KOPT-K1 (cell line): ENCODE measurements at regions not wholly inside any gene's neighbourhood (a gene's known extent, or its start where the extent isn't known, plus 50 kb on each side); places are given as distances from the start of the nearest gene placed in this dataset.

ENCODE experiments used
- H3K27ac ChIP-seq: fragments of 200-600 bp; sonication (generic); 2 replicates; pipeline ENCODE4 v1.5.1; 2016; ENCODE audit warnings: antibody characterized with exemption, mild to moderate bottlenecking, low read depth, low read length; ENCODE audit not compliant: poor library complexity, severe bottlenecking
- H3K36me3 ChIP-seq: fragments of 200-600 bp; sonication (generic); 2 replicates; pipeline ENCODE4 v1.5.1; 2017; ENCODE audit warnings: antibody characterized with exemption, mild to moderate bottlenecking, low read length, moderate library complexity; ENCODE audit not compliant: insufficient read depth
- H3K9me3 ChIP-seq: fragments of 200-600 bp; sonication (generic); 2 replicates; pipeline ENCODE4 v1.5.1; 2017; ENCODE audit warnings: antibody characterized with exemption, low read length, mild to moderate bottlenecking; ENCODE audit not compliant: insufficient read depth, poor library complexity, severe bottlenecking

DNA sequence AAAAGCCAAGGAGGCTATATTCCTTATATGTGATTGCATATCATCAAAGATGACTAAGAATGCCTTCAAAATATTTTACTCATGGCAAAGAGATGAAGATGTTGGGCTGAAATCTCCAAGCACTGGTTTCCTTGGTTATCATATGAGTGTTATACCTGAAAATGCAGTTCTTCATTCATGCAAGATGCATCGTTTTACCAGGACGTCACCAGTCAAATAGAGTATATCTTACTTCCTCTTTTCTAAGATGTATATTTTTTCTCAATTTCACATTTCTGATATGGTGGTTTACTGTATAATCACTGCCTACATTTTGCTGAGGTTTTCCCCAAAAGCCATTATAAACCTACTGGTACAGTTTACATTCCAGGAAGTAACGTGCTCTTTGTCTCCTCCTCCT lies 1085.7 kb downstream of the NCAM2 start:
- Histone ChIP-seq H3K36me3 (no peaks in the 10 kb centered on the region), H3K27ac (no peak overlapping the region), H3K9me3 (peaks cover 9% of the 10 kb centered on the region)

DNA sequence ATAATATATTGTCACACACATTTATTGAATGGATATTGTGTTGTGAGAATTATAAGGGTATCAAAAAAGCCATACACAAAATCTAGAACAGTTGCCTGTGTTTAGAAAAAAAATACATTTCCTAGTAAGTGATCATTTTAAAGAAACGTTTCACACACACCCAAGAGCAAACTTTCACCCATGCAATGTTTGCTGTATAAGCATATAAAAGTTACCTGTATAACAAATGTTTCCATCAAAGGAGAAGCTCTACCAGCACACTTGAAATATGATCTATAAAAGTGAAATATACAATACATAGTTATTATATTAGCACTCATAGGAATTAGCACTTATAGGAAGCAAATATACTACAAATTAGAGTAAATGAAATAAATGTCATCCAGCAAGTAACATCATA lies 1098.1 kb downstream of the NCAM2 start:
- peaks cover 8% of the 10 kb centered on the region for H3K9me3 ChIP-seq
- no peaks in the 10 kb centered on the region for H3K36me3 ChIP-seq
- H3K27ac ChIP-seq, result no peak overlapping the region

DNA sequence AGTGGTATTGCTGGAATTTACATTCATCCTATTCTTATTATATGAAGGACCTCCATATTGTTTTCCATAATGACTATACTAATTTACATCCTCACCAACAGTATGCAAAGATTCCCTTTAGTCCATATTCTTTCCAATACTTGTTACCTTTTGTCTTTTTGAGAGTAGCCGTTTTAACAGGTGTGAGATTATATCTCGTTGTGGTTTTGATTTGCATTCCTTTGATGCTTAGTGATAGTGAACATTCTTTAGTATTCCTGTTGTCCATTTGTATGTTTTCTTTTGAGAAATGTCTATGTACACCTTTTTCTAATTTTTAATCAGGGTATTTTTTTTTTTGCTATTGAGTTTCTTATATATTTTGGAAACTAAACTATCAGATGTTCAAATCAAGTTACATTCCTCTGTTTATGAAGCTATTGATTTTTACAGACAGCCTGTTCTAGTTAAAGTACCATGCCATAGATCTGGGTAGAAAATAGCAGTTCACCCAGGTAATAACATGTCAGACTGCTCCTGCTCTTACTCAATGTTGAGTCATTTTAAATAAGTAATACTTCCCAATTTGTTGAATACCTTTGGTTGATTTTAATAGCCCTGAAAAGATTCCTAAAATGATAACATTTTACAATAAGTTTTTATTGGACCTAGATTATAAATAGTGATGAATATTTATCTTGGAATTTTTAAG lies 1108.7 kb downstream of the NCAM2 start:
- H3K36me3 ChIP-seq, result no peaks in the 10 kb centered on the region
- no peak overlapping the region for H3K27ac ChIP-seq
- H3K9me3 ChIP-seq, result no peaks in the 10 kb centered on the region

DNA sequence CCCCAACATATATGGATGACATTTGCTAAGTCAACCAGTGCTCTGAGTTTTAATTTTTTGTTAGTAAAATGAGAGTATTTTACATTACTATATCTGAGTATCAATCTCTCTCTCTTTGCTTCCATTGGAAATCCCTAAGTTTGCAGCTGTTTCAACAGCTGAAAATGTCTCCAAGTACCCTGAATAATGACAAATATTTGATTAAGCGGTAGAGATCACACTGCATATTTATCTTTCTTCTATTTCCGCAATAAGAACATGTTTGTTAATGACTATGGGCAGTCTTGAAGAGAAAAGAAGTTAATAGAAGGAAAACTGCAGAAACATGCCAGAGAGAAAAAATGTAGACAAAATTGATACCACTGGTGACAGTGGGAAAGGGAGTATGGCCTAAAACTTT lies 1117.5 kb downstream of the NCAM2 start:
- H3K27ac ChIP-seq, result no peak overlapping the region
- no peaks in the 10 kb centered on the region for H3K9me3 ChIP-seq
- no peaks in the 10 kb centered on the region for H3K36me3 ChIP-seq

DNA sequence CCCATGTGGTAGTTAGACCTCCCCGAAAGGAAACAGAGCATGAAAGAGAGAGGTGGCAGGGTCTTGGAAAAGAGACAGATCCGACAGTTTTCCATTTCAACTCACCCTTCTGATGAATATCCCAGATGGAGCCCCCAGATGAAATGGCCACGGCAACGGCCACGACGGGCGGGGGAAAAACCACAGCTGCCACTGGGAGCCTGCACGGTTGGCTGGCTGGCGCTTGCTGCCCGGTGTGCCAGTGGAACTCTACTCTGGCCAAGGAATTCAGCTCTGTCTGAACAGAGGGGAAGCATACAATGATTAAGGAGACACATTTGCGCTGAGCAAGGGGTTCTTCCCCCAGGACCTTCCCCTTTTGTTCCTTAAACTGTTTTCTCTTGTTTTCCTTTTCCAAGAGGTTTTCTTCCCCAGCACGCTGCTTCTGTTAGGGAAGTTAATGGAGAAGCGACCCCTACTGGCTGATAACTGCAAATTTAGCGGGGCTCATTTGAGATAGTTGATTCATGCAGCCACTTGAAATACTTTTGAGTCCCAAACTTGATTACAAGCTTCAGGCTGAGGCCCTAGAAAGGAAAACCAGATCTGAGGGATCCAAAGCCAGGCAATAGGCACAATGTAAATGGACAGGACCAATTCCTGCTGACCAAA lies 1122.5 kb downstream of the NCAM2 start:
- no peak overlapping the region for H3K27ac ChIP-seq
- peaks cover 9% of the 10 kb centered on the region for H3K9me3 ChIP-seq
- no peaks in the 10 kb centered on the region for H3K36me3 ChIP-seq

DNA sequence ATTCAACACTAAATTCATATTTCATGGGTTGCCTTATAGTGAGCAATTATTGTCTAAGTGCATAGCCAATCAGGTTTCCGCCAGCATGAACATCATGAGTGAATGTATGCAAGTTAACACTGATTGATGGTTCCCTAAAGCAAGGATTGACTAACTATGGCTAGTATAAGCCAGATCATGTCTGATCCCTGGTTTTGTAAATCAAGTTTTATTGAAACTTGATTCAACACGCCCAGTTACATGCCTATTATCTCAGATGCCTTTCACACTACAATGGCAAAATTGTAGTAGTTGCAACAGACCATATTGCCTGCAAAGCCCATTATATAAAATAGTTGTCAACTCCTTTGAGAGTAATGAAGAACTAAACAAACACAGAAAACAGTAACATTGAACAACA lies 1127.4 kb downstream of the NCAM2 start:
- Histone ChIP-seq H3K9me3 (peaks cover 9% of the 10 kb centered on the region), H3K36me3 (no peaks in the 10 kb centered on the region), H3K27ac (no peak overlapping the region)

DNA sequence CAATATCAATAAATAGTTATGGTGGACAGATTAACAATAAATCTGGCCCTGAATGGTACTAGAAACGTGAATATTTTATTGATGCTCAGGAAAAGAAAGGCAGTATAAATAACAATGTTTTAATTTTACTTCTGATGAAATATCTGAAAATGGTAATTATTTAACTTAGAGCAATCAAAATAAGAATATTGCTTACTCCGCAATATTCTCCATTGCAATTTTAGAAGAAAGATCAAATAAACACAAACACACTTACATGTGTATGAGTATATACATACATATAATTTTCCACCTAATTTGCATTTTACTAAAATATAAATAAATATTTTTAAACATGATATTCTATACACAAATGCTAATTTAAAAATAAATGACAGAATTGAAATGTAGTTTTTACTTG lies 1130.5 kb downstream of the NCAM2 start:
- Histone ChIP-seq H3K36me3 (no peaks in the 10 kb centered on the region), H3K27ac (no peak overlapping the region), H3K9me3 (no peaks in the 10 kb centered on the region)

DNA sequence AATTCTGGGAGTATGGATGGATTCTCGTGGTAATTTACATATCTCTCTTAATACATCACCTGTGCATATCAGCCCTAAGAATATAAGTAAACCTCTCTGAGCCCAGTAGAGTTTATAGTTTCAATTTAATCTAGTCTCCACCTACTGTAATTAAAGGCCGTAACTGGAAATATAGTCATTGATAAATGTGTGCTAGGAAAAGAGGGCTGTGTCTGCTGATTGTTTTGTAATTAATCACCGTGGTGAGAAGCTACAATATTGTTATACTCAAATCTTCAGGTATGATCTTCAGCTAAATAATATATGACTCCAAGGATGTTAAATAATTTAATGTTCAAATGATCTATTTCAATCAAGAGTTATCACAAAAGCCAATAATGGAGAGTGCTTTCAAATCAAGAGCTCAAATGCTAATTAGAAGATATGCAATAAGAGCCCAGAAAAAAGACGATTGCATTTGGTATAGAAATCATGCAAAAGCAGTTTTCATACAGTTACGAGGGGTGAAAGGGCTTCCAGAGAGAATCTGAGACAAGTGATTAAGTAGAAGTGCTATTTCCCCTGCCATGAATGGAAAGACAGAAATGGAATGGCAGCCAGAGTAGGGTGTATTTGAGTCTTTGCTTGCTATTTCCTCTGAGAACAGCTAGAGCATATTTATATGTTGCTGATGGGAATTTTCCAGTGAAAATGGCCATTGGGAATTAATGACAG lies 1134.3 kb downstream of the NCAM2 start:
- Histone ChIP-seq H3K27ac (no peak overlapping the region), H3K36me3 (no peaks in the 10 kb centered on the region), H3K9me3 (no peaks in the 10 kb centered on the region)

DNA sequence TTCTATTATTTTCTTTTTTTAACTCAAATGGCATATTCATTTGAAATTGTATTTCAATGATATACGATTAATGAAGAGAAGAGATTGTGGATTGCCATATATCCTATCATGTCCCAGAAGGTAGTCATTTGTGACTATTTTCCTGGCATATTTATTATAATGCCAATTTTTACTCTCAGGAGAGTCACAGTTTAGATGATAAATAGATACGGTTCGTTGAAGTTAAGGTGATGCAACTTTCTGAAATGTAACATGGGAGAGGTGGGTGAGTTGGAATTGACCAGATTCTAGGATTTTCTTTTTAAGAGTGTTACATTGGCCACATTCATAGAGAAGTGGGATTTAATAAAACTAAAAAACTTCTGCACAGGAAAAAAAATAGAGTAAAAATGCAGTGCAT lies 1138.5 kb downstream of the NCAM2 start:
- H3K36me3 ChIP-seq, result no peaks in the 10 kb centered on the region
- no peak overlapping the region for H3K27ac ChIP-seq
- H3K9me3 ChIP-seq, result no peaks in the 10 kb centered on the region

DNA sequence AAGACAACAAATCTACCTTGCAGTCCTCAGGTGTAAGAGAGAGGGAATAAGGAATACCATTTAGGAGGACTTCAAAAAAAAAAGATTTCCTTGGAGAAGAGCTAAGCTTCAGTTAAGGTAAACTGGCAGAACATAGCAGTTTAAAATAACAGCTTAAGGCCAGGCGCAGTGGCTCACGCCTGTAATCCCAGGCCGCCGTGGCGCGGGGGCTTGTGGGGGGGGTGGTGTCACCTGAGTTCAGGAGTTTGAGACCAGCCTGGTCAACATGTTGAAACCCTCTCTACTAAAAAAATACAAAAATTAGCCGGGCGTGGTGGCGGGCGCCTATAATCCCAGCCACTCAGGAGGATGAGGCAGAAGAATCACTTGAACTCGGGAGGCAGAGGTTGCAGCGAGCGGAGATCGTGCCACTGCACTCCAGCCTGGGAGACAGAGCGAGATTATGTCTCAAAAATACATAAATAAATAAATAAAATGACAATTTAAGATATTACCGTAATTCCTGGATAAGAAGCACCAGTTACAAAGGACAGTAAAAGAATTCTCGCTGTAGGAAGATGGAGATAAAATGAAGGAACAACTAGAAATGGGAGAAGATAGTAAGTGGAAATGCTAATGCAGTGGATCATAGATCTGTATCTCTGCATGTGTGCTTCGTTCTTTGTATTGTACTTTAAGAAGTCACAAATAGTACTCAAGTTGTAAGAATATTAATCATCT lies 1140.2 kb downstream of the NCAM2 start:
- no peak overlapping the region for H3K27ac ChIP-seq
- no peaks in the 10 kb centered on the region for H3K36me3 ChIP-seq
- no peaks in the 10 kb centered on the region for H3K9me3 ChIP-seq

DNA sequence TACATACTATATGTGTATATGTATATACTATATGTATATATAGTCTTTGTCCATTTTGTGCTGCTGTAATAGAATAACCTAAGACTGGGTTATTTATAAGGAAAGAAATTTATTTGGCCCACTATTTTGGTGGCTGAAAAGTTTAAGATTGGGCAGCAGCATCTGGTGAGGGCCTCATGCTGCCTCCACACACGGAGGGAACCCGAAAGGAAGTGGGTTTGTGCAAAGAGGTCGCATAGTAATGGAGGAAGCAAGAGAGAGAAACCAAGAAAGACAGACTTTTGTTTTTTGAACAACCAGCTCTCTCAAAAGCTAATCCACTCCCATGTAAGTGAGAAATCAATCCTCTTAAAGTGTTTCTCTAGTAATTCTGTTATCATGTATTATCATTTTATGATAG lies 1147.3 kb downstream of the NCAM2 start:
- Histone ChIP-seq H3K36me3 (no peaks in the 10 kb centered on the region), H3K9me3 (peaks cover 19% of the 10 kb centered on the region)

DNA sequence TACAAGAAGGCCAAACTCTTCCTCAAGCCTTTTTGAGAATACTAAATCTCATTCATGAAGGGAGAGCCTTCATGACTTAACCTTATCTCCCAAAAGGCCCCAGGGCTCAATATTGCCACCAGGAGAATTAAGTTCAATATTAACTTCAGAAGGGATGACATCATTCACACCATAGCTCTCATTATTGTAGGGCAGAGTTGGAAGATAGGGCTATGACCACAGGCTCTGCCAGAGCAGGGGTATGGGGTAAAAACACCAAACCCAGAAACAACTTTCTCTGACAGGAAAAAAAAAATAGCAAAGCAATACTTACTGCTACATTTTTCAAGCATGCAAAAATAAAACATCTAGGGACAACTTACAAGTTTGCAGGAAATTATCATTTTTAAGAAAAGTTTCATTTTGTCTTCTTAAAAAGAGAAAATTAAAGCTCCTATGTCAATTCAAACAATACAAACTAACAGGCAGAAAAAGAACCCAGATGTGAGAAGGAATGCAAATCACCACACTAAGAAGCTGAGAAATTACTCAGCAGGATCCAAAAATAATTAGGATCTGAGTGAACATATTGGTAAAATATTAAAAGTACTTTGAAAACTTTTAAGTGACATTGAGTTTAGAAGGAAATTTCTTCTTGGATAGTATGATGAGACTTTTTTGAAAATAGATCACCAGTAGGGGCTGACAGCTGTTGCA lies 1156.5 kb downstream of the NCAM2 start:
- Histone ChIP-seq H3K36me3 (no peaks in the 10 kb centered on the region), H3K27ac (no peak overlapping the region), H3K9me3 (no peaks in the 10 kb centered on the region)

More for the DNA sequence above, 1147.3 kb downstream of the NCAM2 start:
- H3K27ac ChIP-seq, result no peak overlapping the region

DNA sequence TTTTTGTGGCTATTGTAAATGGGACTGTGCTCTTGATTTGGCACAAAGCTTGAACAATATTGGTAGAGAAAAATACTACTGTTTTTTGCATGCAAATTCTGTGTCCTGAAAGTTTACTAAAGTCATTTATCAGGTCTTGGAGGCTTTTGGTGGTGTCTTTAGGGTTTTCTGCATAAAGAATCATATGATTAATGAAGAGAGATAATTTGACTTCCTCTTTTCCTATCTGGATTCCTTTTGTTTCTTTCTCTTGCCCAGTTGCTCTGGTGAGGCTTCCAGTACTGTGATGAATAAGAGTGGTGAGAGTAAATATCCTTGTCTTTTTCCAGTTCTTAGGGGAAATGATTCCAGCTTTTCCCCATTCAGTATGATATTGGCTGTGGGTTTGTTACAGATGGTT lies 1166.7 kb downstream of the NCAM2 start:
- Histone ChIP-seq H3K27ac (no peak overlapping the region), H3K36me3 (no peaks in the 10 kb centered on the region), H3K9me3 (peaks cover 5% of the 10 kb centered on the region)

DNA sequence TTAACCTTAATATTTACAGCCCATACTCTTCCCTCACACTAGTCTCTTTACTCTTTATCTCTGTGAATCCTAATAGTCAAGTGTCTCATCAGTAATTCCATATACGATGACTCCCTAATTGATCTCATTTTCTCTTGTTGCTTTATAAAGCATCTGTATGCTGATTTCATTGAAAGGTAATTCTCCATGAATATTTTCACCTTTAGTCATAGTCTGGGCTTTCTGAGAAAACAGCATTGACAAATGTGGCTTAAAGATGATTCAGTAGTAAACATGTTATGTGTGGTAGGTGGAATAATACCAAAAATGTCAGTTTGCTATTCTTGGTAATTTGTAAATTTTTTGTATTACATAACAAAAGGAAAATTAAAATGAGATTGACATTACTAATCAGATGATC lies 1176.5 kb downstream of the NCAM2 start:
- H3K9me3 ChIP-seq, result no peaks in the 10 kb centered on the region
- H3K27ac ChIP-seq, result no peak overlapping the region
- H3K36me3 ChIP-seq, result no peaks in the 10 kb centered on the region

DNA sequence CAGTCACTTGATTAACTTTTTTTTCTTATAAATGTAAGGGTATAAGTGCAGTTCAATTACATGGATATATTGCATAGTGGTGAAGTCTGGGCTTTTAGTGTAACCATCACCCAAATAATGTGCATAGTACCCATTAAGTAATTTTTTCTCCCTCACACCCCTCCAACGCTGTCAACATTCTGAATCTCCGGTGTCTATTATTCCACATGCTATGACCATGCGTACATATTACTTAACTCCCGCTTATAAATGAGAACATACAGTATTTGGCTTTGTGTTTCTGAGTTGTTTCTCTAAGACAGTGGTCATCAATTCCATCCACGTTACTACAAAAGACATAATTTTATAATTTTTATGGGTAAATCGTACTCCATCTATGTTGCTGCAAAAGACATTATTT lies 1191.1 kb downstream of the NCAM2 start:
- H3K9me3 ChIP-seq, result no peaks in the 10 kb centered on the region
- no peak overlapping the region for H3K27ac ChIP-seq
- no peaks in the 10 kb centered on the region for H3K36me3 ChIP-seq
